ENCODE measurements at regions not wholly inside any gene's neighbourhood (a gene's known extent, or its start where the extent isn't known, plus 50 kb on each side); places are given as distances from the start of the nearest gene placed in this dataset.
"Not testable (repeated sequence)": the region's sequence is repeated elsewhere in the genome, so short reads cannot be mapped to it uniquely, and the experiment has no call there.

GRCh38 chr10:76621886-76622620 is 1015.6 kb downstream of the KCNMA1 start:
- no peak overlapping the region for H4K12ac ChIP-seq (ENCODE audit: low read depth, low read length)
- H3K14ac ChIP-seq (ENCODE audit: low read length), result no peak overlapping the region
- no peaks in the 10 kb centered on the region for H3K27me3 ChIP-seq (ENCODE audit: insufficient read depth, low read length)
- H3K18ac ChIP-seq (ENCODE audit: low read length), result no peak overlapping the region
- H3K4me3 ChIP-seq (ENCODE audit: low read depth, low read length), result no peak overlapping the region
- H2AFZ ChIP-seq (ENCODE audit: insufficient read depth, low read length, poor library complexity), result no peak overlapping the region
- no peak overlapping the region for H4K8ac ChIP-seq (ENCODE audit: low read depth, low read length)
- H3K9me3 ChIP-seq (ENCODE audit: insufficient read depth, low read depth, low read length), result peaks cover 2% of the 10 kb centered on the region
- H2AK5ac ChIP-seq (ENCODE audit: low read length), result no peak overlapping the region
- H3K9ac ChIP-seq (ENCODE audit: low read length), result no peak overlapping the region
- H3K4me2 ChIP-seq (ENCODE audit: low read length), result no peak overlapping the region
- no peaks in the 10 kb centered on the region for H3K79me1 ChIP-seq (ENCODE audit: low read length)
- no peak overlapping the region for H2BK5ac ChIP-seq (ENCODE audit: low read depth, low read length, poor library complexity)
- no peaks in the 10 kb centered on the region for H3K36me3 ChIP-seq (ENCODE audit: control insufficient read depth in 1 of 2, insufficient read depth in 2 of 2, low read length in 2 of 2)
- no peak overlapping the region for H3K27ac ChIP-seq (ENCODE audit: low read depth, low read length)
- no peaks in the 10 kb centered on the region for H3K4me1 ChIP-seq (ENCODE audit: control insufficient read depth in 1 of 2, insufficient read depth in 2 of 2, low read length in 2 of 2)
- no peak overlapping the region for H3K23ac ChIP-seq (ENCODE audit: low read length)
- H3K4ac ChIP-seq (ENCODE audit: low read depth, low read length), result no peak overlapping the region
- H2BK120ac ChIP-seq (ENCODE audit: insufficient read depth, low read length, poor library complexity), result no peak overlapping the region
- H4K91ac ChIP-seq (ENCODE audit: low read depth, low read length), result no peak overlapping the region
- no CpG with 5 or more reads among the region's 2 CpGs for WGBS (ENCODE audit: extremely low coverage, insufficient coverage, insufficient read length)
- H2BK12ac ChIP-seq (ENCODE audit: low read length), result no peak overlapping the region
- H3K79me2 ChIP-seq (ENCODE audit: control insufficient read depth, insufficient read depth, low read length, poor library complexity), result no peaks in the 10 kb centered on the region
- DNase-seq, result no peak

- Histone ChIP-seq H2BK5ac (ENCODE audit: low read depth, low read length, poor library complexity) (no peak overlapping the region), H3K27ac (ENCODE audit: low read depth, low read length) (no peak overlapping the region), H3K9ac (ENCODE audit: low read length) (no peak overlapping the region), H4K91ac (ENCODE audit: low read depth, low read length) (no peak overlapping the region), H2AK5ac (ENCODE audit: low read length) (no peak overlapping the region), H3K14ac (ENCODE audit: low read length) (no peak overlapping the region), H3K36me3 (ENCODE audit: control insufficient read depth in 1 of 2, insufficient read depth in 2 of 2, low read length in 2 of 2) (no peaks in the 10 kb centered on the region), H3K79me2 (ENCODE audit: control insufficient read depth, insufficient read depth, low read length, poor library complexity) (no peaks in the 10 kb centered on the region), H2BK12ac (ENCODE audit: low read length) (no peak overlapping the region), H3K18ac (ENCODE audit: low read length) (no peak overlapping the region), H3K4ac (ENCODE audit: low read depth, low read length) (no peak overlapping the region), H3K9me3 (ENCODE audit: insufficient read depth, low read depth, low read length) (peaks cover 3% of the 10 kb centered on the region), H3K4me2 (ENCODE audit: low read length) (no peak overlapping the region), H2AFZ (ENCODE audit: insufficient read depth, low read length, poor library complexity) (no peak overlapping the region), H4K8ac (ENCODE audit: low read depth, low read length) (no peak overlapping the region), H3K23ac (ENCODE audit: low read length) (no peak overlapping the region), H3K4me1 (ENCODE audit: control insufficient read depth in 1 of 2, insufficient read depth in 2 of 2, low read length in 2 of 2) (no peaks in the 10 kb centered on the region), H3K4me3 (ENCODE audit: low read depth, low read length) (no peak overlapping the region), H3K27me3 (ENCODE audit: insufficient read depth, low read length) (no peaks in the 10 kb centered on the region), H3K79me1 (ENCODE audit: low read length) (no peaks in the 10 kb centered on the region), H4K12ac (ENCODE audit: low read depth, low read length) (no peak overlapping the region), H2BK120ac (ENCODE audit: insufficient read depth, low read length, poor library complexity) (no peak overlapping the region)
- no CpG with 5 or more reads among the region's 1 CpG for WGBS (ENCODE audit: extremely low coverage, insufficient coverage, insufficient read length)
- no peak for DNase-seq
These were observed 1019.0 kb downstream of the KCNMA1 start for GRCh38 chr10:76618641-76619040.

DNA sequence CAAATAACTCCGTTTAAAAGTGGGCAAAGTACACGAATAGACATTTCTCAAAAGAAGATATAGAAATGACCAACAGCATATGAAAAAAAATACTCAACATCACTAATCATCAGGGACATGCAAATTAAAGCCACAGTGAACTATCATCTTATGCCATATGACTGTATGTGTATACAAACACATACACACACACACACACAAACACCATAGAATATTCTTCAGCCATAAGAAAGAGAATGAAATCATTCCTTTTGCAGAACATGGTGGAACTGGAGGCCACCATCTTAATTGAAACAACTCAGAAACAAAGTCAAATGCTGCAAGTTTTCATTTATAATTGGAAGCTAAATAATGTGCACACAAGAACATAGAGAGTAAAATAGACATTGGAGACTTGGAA is 1019.4 kb downstream of the KCNMA1 start:
- WGBS (ENCODE audit: extremely low coverage, insufficient coverage, insufficient read length), result no CpG with 5 or more reads among the region's 2 CpGs
- Histone ChIP-seq H3K36me3 (ENCODE audit: control insufficient read depth in 1 of 2, insufficient read depth in 2 of 2, low read length in 2 of 2) (no peaks in the 10 kb centered on the region), H2AFZ (ENCODE audit: insufficient read depth, low read length, poor library complexity) (no peak overlapping the region)

GRCh38 chr10:76616666-76617065 is 1020.9 kb downstream of the KCNMA1 start:
- H3K27ac ChIP-seq (ENCODE audit: low read depth, low read length); H3K14ac ChIP-seq (ENCODE audit: low read length); H3K9me3 ChIP-seq (ENCODE audit: insufficient read depth, low read depth, low read length): not testable (repeated sequence)

More for the DNA sequence above, 1019.4 kb downstream of the KCNMA1 start:
- H3K4me1 ChIP-seq (ENCODE audit: control insufficient read depth in 1 of 2, insufficient read depth in 2 of 2, low read length in 2 of 2), result no peaks in the 10 kb centered on the region
- H3K9me3 ChIP-seq (ENCODE audit: insufficient read depth, low read depth, low read length), result peaks cover 3% of the 10 kb centered on the region
- H3K27ac ChIP-seq (ENCODE audit: low read depth, low read length), result no peak overlapping the region
- no peak overlapping the region for H2BK5ac ChIP-seq (ENCODE audit: low read depth, low read length, poor library complexity)
- H3K79me2 ChIP-seq (ENCODE audit: control insufficient read depth, insufficient read depth, low read length, poor library complexity), result no peaks in the 10 kb centered on the region
- no peak overlapping the region for H3K18ac ChIP-seq (ENCODE audit: low read length)
- no peaks in the 10 kb centered on the region for H3K27me3 ChIP-seq (ENCODE audit: insufficient read depth, low read length)
- DNase-seq, result no peak
- no peak overlapping the region for H3K23ac ChIP-seq (ENCODE audit: low read length)
- no peak overlapping the region for H4K8ac ChIP-seq (ENCODE audit: low read depth, low read length)
- H2BK120ac ChIP-seq (ENCODE audit: insufficient read depth, low read length, poor library complexity), result no peak overlapping the region
- H4K91ac ChIP-seq (ENCODE audit: low read depth, low read length), result no peak overlapping the region
- no peak overlapping the region for H3K4me2 ChIP-seq (ENCODE audit: low read length)
- H3K4ac ChIP-seq (ENCODE audit: low read depth, low read length), result no peak overlapping the region
- H2BK12ac ChIP-seq (ENCODE audit: low read length), result no peak overlapping the region
- no peak overlapping the region for H4K12ac ChIP-seq (ENCODE audit: low read depth, low read length)
- H2AK5ac ChIP-seq (ENCODE audit: low read length), result no peak overlapping the region
- no peaks in the 10 kb centered on the region for H3K79me1 ChIP-seq (ENCODE audit: low read length)
- no peak overlapping the region for H3K14ac ChIP-seq (ENCODE audit: low read length)
- no peak overlapping the region for H3K9ac ChIP-seq (ENCODE audit: low read length)
- H3K4me3 ChIP-seq (ENCODE audit: low read depth, low read length), result no peak overlapping the region

More at GRCh38 chr10:76616666-76617065, 1020.9 kb downstream of the KCNMA1 start:
- H3K79me2 ChIP-seq (ENCODE audit: control insufficient read depth, insufficient read depth, low read length, poor library complexity); H4K91ac ChIP-seq (ENCODE audit: low read depth, low read length); H3K4ac ChIP-seq (ENCODE audit: low read depth, low read length); H3K4me3 ChIP-seq (ENCODE audit: low read depth, low read length); H4K12ac ChIP-seq (ENCODE audit: low read depth, low read length); H3K4me2 ChIP-seq (ENCODE audit: low read length); H3K18ac ChIP-seq (ENCODE audit: low read length); H2AFZ ChIP-seq (ENCODE audit: insufficient read depth, low read length, poor library complexity); H3K36me3 ChIP-seq (ENCODE audit: control insufficient read depth in 1 of 2, insufficient read depth in 2 of 2, low read length in 2 of 2); H2BK120ac ChIP-seq (ENCODE audit: insufficient read depth, low read length, poor library complexity); H3K4me1 ChIP-seq (ENCODE audit: control insufficient read depth in 1 of 2, insufficient read depth in 2 of 2, low read length in 2 of 2); DNase-seq; H2BK12ac ChIP-seq (ENCODE audit: low read length); H3K23ac ChIP-seq (ENCODE audit: low read length); H3K9ac ChIP-seq (ENCODE audit: low read length); H3K27me3 ChIP-seq (ENCODE audit: insufficient read depth, low read length); H2AK5ac ChIP-seq (ENCODE audit: low read length); H2BK5ac ChIP-seq (ENCODE audit: low read depth, low read length, poor library complexity); H3K79me1 ChIP-seq (ENCODE audit: low read length); H4K8ac ChIP-seq (ENCODE audit: low read depth, low read length): not testable (repeated sequence)

All from trophoblast cell (in vitro differentiated cells and primary cell).